Breast epithelium (tissue), 4 donors: ENCODE measurements at regions not wholly inside any gene's neighbourhood (a gene's known extent, or its start where the extent isn't known, plus 50 kb on each side); places are given as distances from the start of the nearest gene placed in this dataset.

Source experiments
- DNase-seq, 2 donors: peaks; one replicate each; pipeline ENCODE4 v3.0.0-alpha.2; 2019; ENCODE audit warnings: low spot score in 2 of 2
- H3K27ac ChIP-seq, 2 donors: fragments of 200-600 bp; sonication (generic) in 1 of 2; one replicate each; pipeline ENCODE4 v1.5.1; 2016 to 2019; ENCODE audit warnings: mild to moderate bottlenecking in 1 of 2
- H3K27me3 ChIP-seq, 2 donors: fragments of 200-600 bp; sonication (generic) in 1 of 2; one replicate each; pipeline versions ENCODE4 v1.5.1 to v1.6.0; 2017 to 2019; ENCODE audit warnings: control low read depth in 1 of 2, mild to moderate bottlenecking in 1 of 2
- H3K36me3 ChIP-seq: fragments of 200-600 bp; one replicate; pipeline ENCODE4 v1.5.1; 2019
- H3K4me1 ChIP-seq, 2 donors: fragments of 200-600 bp; sonication (generic); one replicate each; pipeline ENCODE4 v1.5.1; 2016 to 2019; ENCODE audit warnings: control low read depth in 1 of 2
- H3K4me3 ChIP-seq, 3 donors: fragments of 200-600 bp; sonication (generic); 1 replicate in 2 of 3; 2 replicates in 1 of 3; pipeline ENCODE4 v1.5.1; 2016 to 2019; ENCODE audit warnings: mild to moderate bottlenecking in 3 of 3, moderate library complexity in 2 of 3
- H3K9me3 ChIP-seq, 2 donors: fragments of 200-600 bp; sonication (generic) in 1 of 2; one replicate each; pipeline ENCODE4 v1.5.1; 2016 to 2019; ENCODE audit warnings: control low read depth in 1 of 2
- POLR2A ChIP-seq: fragments of 450-650 bp; IDR thresholded peaks from one replicate; pipeline ENCODE4 v1.6.1; 2016; ENCODE audit warnings: antibody characterized with exemption, mild to moderate bottlenecking, moderate library complexity
- POLR2AphosphoS5 ChIP-seq, 3 donors: sonication (generic); formaldehyde crosslinking; IDR thresholded peaks; one replicate each; pipeline ENCODE4 v1.6.1; 2017; ENCODE audit warnings: antibody characterized with exemption in 3 of 3
- intact Hi-C: fragments of 100-400 bp; cut with DNase I; formaldehyde crosslinking; loops from one replicate; pipeline ENCODE4 v1.15.1; 2023; ENCODE audit warnings: low total_unique reads
- TF ChIP-seq, protein P1 (sequence below), 3 donors: fragments of 450-650 bp; IDR thresholded peaks; one replicate each; pipeline ENCODE4 v1.5.1; 2016 to 2017; ENCODE audit warnings: antibody characterized with exemption in 3 of 3, mild to moderate bottlenecking in 3 of 3, moderate library complexity in 3 of 3

DNA sequence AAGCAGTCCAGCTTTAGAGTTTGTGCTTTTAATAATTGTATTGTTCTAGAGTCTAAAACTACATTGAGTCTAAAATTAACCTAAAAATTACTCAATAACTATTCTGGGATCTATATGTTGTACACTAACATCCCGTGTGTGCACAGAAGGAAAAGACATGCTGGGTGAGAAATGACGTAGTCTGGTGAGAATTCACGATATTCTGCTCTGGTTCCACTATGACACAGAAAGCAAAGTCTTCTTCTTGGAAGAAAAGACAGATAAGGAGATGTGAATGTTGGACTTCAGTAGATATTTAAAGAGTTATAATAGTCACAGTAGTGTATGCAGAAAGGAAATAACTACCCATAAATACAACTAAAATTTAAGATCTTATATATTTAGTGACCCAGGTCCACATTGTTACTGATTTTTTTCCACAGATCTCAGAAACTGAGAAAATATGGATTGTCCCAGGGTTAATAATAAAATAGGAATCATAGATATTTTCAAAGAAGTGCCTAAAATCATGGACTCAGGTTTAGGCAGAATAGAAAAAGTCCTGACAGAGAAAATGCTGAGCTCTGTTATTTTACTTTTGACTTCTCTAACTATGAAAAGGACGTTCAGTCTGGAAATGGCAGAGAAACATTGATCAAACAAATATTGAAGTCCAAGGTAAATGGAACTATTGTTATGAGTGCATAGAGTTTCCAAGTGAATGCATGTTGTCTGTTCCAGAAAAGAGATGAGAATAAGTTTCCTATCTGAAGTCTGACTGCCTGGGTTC lies 170.7 kb downstream of the ANKRD50 start:
- no peaks in the 10 kb centered on the region for H3K27me3 ChIP-seq
- no peak for TF ChIP-seq POLR2AphosphoS5 (IDR thresholded peaks at IDR 0.05)
- TF ChIP-seq POLR2A = no peak
- TF ChIP-seq, protein P1, sequence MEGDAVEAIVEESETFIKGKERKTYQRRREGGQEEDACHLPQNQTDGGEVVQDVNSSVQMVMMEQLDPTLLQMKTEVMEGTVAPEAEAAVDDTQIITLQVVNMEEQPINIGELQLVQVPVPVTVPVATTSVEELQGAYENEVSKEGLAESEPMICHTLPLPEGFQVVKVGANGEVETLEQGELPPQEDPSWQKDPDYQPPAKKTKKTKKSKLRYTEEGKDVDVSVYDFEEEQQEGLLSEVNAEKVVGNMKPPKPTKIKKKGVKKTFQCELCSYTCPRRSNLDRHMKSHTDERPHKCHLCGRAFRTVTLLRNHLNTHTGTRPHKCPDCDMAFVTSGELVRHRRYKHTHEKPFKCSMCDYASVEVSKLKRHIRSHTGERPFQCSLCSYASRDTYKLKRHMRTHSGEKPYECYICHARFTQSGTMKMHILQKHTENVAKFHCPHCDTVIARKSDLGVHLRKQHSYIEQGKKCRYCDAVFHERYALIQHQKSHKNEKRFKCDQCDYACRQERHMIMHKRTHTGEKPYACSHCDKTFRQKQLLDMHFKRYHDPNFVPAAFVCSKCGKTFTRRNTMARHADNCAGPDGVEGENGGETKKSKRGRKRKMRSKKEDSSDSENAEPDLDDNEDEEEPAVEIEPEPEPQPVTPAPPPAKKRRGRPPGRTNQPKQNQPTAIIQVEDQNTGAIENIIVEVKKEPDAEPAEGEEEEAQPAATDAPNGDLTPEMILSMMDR (IDR thresholded peaks at IDR 0.05) = no peak
- H3K36me3 ChIP-seq = no peaks in the 10 kb centered on the region
- no peaks in the 10 kb centered on the region for H3K9me3 ChIP-seq
- no peak for DNase-seq
- no peaks in the 10 kb centered on the region for H3K4me1 ChIP-seq
- intact Hi-C loops = no loop called here
- no peak overlapping the region for H3K27ac ChIP-seq
- H3K4me3 ChIP-seq = no peak overlapping the region

DNA sequence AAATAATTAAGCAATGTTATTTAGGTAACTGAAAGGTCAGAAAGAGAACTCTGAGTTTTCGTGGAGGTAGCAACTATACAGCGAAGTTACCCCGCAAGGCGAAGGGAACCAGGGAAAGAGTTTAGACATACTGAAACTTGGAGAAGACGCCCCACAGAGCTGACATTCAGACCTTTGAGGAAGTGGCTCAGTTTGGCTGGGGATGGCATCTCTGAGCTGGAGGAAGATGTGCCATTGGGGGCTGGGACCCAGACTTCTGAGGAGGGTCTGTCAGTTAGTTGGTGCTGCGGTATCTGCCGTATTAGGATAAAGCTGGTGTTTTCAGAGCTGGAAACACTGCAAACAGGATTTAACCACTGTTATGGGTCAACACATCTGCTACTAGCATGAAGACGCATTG lies 156.6 kb downstream of the ANKRD50 start:
- Histone ChIP-seq H3K4me1 (no peaks in the 10 kb centered on the region), H3K4me3 (no peak overlapping the region), H3K27ac (no peak overlapping the region), H3K36me3 (no peaks in the 10 kb centered on the region), H3K27me3 (no peaks in the 10 kb centered on the region), H3K9me3 (no peaks in the 10 kb centered on the region)
- intact Hi-C loops = no loop called here
- no peak for DNase-seq
- no peak for TF ChIP-seq POLR2A
- no peak for TF ChIP-seq POLR2AphosphoS5 (IDR thresholded peaks at IDR 0.05)
- TF ChIP-seq, protein P1 (IDR thresholded peaks at IDR 0.05) = no peak

DNA sequence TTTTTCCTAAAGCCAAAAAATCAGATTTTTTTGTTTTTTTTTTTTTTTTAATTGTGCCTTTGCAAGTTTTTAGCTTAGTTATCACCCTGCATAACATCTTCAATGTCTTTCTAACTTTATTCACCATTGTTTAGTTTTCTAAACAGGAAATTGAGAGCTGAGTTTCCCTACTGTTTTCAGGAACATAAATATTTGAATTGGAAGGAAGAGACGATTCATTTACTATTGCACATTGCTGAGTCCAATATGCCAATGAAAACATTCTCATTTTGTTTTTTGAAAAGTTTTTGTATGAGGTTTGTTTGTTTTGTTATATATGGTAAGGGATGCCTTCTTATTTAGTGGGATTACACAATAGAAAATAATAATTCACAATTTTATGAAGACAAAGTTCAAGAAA lies 148.4 kb downstream of the ANKRD50 start:
- Histone ChIP-seq H3K36me3 (no peaks in the 10 kb centered on the region), H3K27me3 (no peaks in the 10 kb centered on the region), H3K4me3 (no peak overlapping the region), H3K4me1 (no peaks in the 10 kb centered on the region), H3K9me3 (no peaks in the 10 kb centered on the region), H3K27ac (no peak overlapping the region)
- intact Hi-C loops = no loop called here
- TF ChIP-seq POLR2A (no peak), POLR2AphosphoS5 (IDR thresholded peaks at IDR 0.05) (no peak)
- TF ChIP-seq, protein P1 (IDR thresholded peaks at IDR 0.05) = no peak
- DNase-seq = no peak

DNA sequence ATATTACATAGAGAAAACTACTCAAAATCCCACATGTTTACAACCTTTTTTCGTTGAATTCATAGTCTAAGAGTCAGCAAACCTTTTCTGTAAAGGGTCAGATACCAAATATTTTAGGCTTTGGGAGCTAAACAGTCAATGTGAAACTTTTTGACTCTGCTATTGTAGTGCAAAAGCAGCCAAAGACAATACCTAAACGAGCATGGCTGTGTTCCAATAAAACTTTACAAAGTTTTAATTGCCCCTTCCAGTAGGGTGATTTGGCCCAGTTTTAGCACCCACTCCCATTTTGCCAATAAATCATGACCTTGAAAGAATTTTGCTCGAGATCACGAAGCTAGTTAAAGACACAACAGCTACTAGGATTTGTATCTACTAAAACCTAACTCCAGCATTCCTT lies 147.2 kb downstream of the ANKRD50 start:
- H3K4me3 ChIP-seq = no peak overlapping the region
- no peak overlapping the region for H3K27ac ChIP-seq
- no peaks in the 10 kb centered on the region for H3K36me3 ChIP-seq
- H3K27me3 ChIP-seq = no peaks in the 10 kb centered on the region
- intact Hi-C loops = no loop called here
- DNase-seq = no peak
- H3K4me1 ChIP-seq = no peaks in the 10 kb centered on the region
- TF ChIP-seq POLR2A = no peak
- no peak for TF ChIP-seq POLR2AphosphoS5 (IDR thresholded peaks at IDR 0.05)
- TF ChIP-seq, protein P1 (IDR thresholded peaks at IDR 0.05) = no peak
- H3K9me3 ChIP-seq = no peaks in the 10 kb centered on the region

DNA sequence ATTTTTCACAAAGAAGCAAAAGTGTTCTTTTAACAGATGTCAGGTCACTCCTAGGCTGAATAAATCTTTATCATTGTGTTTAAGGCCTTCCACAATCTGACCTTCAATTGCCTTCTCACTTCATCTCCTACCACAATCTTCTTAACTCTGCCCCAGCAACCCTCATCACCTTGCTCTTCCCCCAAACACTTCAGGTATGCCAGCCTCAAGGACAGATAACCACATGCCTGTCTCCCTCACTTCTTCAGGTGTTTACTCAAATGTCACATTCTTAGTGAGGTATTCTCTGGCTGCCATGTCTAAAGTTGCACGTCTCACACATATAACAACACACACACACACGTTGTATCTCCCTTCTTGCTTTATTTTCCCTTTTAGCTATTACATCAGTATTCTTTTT lies 146.5 kb downstream of the ANKRD50 start:
- intact Hi-C loops = no loop called here
- TF ChIP-seq POLR2AphosphoS5 (IDR thresholded peaks at IDR 0.05) = no peak
- no peak for TF ChIP-seq POLR2A
- TF ChIP-seq, protein P1 (IDR thresholded peaks at IDR 0.05) = no peak
- DNase-seq = no peak
- no peaks in the 10 kb centered on the region for H3K27me3 ChIP-seq
- H3K4me3 ChIP-seq = no peak overlapping the region
- H3K27ac ChIP-seq = no peak overlapping the region
- no peaks in the 10 kb centered on the region for H3K36me3 ChIP-seq
- H3K9me3 ChIP-seq = no peaks in the 10 kb centered on the region
- H3K4me1 ChIP-seq = no peaks in the 10 kb centered on the region
